DND-41 (cell line): ENCODE measurements at regions not wholly inside any gene's neighbourhood (a gene's known extent, or its start where the extent isn't known, plus 50 kb on each side); places are given as distances from the start of the nearest gene placed in this dataset.

Experiments used
- ATAC-seq: fragments of 200-7000 bp; cut with Tn5 transposase; 3 replicates; pipeline ENCODE4 v1.9.1; 2021; ENCODE audit warnings: low read depth; ENCODE audit not compliant: insufficient read depth
- DNase-seq: peaks from one replicate; pipeline ENCODE4 v3.0.0-alpha.2; 2020
- H2AFZ ChIP-seq: 2 replicates; pipeline ENCODE4 v1.6.0; 2012; ENCODE audit warnings: low read depth, low read length
- H3K27ac ChIP-seq: 2 replicates; pipeline ENCODE4 v1.5.1; 2012; ENCODE audit warnings: low read length, inconsistent platforms
- H3K27me3 ChIP-seq: fragments of 200-600 bp; sonication (generic); 2 replicates; pipeline ENCODE4 v1.6.0; 2012; ENCODE audit warnings: low read length, mild to moderate bottlenecking, inconsistent platforms; ENCODE audit not compliant: insufficient read depth, poor library complexity
- H3K36me3 ChIP-seq: 2 replicates; pipeline ENCODE4 v1.5.1; 2012; ENCODE audit warnings: low read length, inconsistent platforms; ENCODE audit not compliant: insufficient read depth
- H3K4me1 ChIP-seq: 2 replicates; pipeline ENCODE4 v1.5.1; 2012; ENCODE audit warnings: mild to moderate bottlenecking, low read length; ENCODE audit not compliant: insufficient read depth
- H3K4me2 ChIP-seq: 2 replicates; pipeline ENCODE4 v1.6.0; 2012; ENCODE audit warnings: mild to moderate bottlenecking, moderate library complexity, low read length, inconsistent platforms; ENCODE audit not compliant: insufficient read depth
- H3K4me3 ChIP-seq, 2 experiments: fragments of 200-600 bp in 1 of 2; shearing (Covaris generic) in 1 of 2; 2 replicates each; pipeline ENCODE4 v1.5.1; 2012 to 2016; ENCODE audit warnings: inconsistent platforms in 2 of 2, low read length in 2 of 2, mild to moderate bottlenecking in 2 of 2, low read depth in 1 of 2, moderate library complexity in 1 of 2
- H3K79me2 ChIP-seq: 2 replicates; pipeline ENCODE4 v1.6.0; 2012; ENCODE audit warnings: low read length, inconsistent platforms; ENCODE audit not compliant: insufficient read depth
- H3K9ac ChIP-seq: 2 replicates; pipeline ENCODE4 v1.6.0; 2012; ENCODE audit warnings: low read depth, mild to moderate bottlenecking, inconsistent platforms, low read length, moderate library complexity
- H3K9me3 ChIP-seq: 2 replicates; pipeline ENCODE4 v1.5.1; 2012; ENCODE audit warnings: low read length, moderate library complexity, mild to moderate bottlenecking, inconsistent platforms; ENCODE audit not compliant: insufficient read depth, severe bottlenecking
- H4K20me1 ChIP-seq: 2 replicates; pipeline ENCODE4 v1.6.0; 2012; ENCODE audit warnings: low read length; ENCODE audit not compliant: insufficient read depth
- CTCF ChIP-seq: IDR thresholded peaks from 2 replicates; pipeline ENCODE4 v1.5.1; 2012; ENCODE audit warnings: borderline replicate concordance, low read length, moderate library complexity, mild to moderate bottlenecking; ENCODE audit not compliant: poor library complexity, severe bottlenecking; ENCODE audit errors: extremely low read depth
- EZH2 ChIP-seq: IDR thresholded peaks from 3 replicates; pipeline ENCODE4 v1.6.1; 2012; ENCODE audit warnings: borderline replicate concordance, low read depth, mild to moderate bottlenecking, moderate library complexity, low read length, inconsistent platforms; ENCODE audit not compliant: severe bottlenecking

- H3K27me3 ChIP-seq = peaks cover 9% of the 10 kb centered on the region
- H3K36me3 ChIP-seq = no peaks in the 10 kb centered on the region
- no peak overlapping the region for H3K9ac ChIP-seq
Measured at GRCh38 chr16:80327740-80328139, 213.1 kb upstream of the DYNLRB2 start.

DNA sequence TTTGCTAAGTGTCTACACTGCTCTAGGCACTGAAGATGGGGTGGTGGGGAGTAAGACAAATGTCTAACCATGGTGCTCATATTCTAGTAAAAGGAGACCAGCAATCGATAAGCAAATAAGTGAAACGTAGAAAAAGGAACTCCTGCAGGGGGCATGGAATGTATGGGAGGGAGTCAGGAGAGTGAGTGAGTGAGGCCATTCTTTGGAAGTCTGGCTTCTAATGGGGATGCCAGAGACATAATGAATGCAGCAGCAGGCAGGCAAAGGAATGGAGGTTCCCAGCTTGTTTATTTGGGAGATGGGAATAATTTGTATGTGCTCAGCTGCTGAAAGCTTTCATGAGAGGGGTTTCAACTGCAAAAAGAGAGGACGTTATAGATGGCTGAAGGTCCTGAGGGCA, 216.4 kb upstream of the DYNLRB2 start:
- Histone ChIP-seq H3K4me2 (no peak overlapping the region), H3K9ac (no peak overlapping the region), H3K9me3 (no peaks in the 10 kb centered on the region), H3K36me3 (no peaks in the 10 kb centered on the region), H3K27me3 (peaks cover 3% of the 10 kb centered on the region), H3K79me2 (no peaks in the 10 kb centered on the region), H3K4me3 (no peak overlapping the region), H4K20me1 (no peaks in the 10 kb centered on the region), H2AFZ (no peak overlapping the region), H3K27ac (no peak overlapping the region), H3K4me1 (no peaks in the 10 kb centered on the region)
- TF ChIP-seq CTCF (no peak), EZH2 (no peak)
- no peak for ATAC-seq
- DNase-seq = no peak

More at GRCh38 chr16:80327740-80328139, 213.1 kb upstream of the DYNLRB2 start:
- Histone ChIP-seq H3K9me3 (no peaks in the 10 kb centered on the region), H3K4me3 (no peak overlapping the region), H3K4me1 (no peaks in the 10 kb centered on the region), H2AFZ (no peak overlapping the region), H3K27ac (no peak overlapping the region), H3K79me2 (no peaks in the 10 kb centered on the region), H4K20me1 (no peaks in the 10 kb centered on the region), H3K4me2 (no peak overlapping the region)
- DNase-seq (no peak), ATAC-seq (no peak)
- no peak for TF ChIP-seq EZH2
- no peak for TF ChIP-seq CTCF

DNA sequence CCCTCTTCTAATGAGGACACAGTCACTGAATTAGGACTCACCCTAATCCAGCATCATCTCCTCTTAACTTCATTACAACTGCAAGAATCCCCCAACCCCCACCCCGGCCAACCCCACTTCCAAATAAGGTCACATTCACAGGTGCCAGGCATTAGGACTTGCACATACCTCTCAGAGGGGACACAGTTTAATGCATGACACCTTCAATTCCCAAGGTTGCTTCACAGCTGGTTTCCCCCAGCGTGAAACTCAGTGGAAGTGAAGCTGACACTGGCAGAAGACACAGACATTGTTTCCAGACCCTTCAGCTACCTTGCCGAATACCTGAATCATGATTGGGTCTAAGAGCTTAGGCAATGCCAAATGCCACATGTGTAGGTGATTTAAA, 217.0 kb upstream of the DYNLRB2 start:
- Histone ChIP-seq H3K36me3 (no peaks in the 10 kb centered on the region), H2AFZ (no peak overlapping the region), H3K4me3 (no peak overlapping the region), H3K9ac (no peak overlapping the region), H4K20me1 (no peaks in the 10 kb centered on the region), H3K27ac (no peak overlapping the region), H3K4me1 (no peaks in the 10 kb centered on the region), H3K27me3 (peaks cover 3% of the 10 kb centered on the region), H3K9me3 (no peaks in the 10 kb centered on the region), H3K4me2 (no peak overlapping the region), H3K79me2 (no peaks in the 10 kb centered on the region)
- TF ChIP-seq EZH2 (no peak), CTCF (no peak)
- ATAC-seq (no peak), DNase-seq (no peak)

GRCh38 chr16:80323187-80323807, 217.5 kb upstream of the DYNLRB2 start:
- Histone ChIP-seq H4K20me1 (no peaks in the 10 kb centered on the region), H3K36me3 (no peaks in the 10 kb centered on the region), H3K4me2 (no peak overlapping the region), H3K27me3 (peaks cover 3% of the 10 kb centered on the region), H3K27ac (no peak overlapping the region), H2AFZ (no peak overlapping the region), H3K9me3 (no peaks in the 10 kb centered on the region), H3K9ac (no peak overlapping the region), H3K4me3 (no peak overlapping the region), H3K79me2 (no peaks in the 10 kb centered on the region), H3K4me1 (no peaks in the 10 kb centered on the region)
- TF ChIP-seq EZH2 (no peak), CTCF (no peak)
- DNase-seq (no peak), ATAC-seq (no peak)
